ENCODE measurements at regions not wholly inside any gene's neighbourhood (a gene's known extent, or its start where the extent isn't known, plus 50 kb on each side); places are given as distances from the start of the nearest gene placed in this dataset.

DNA sequence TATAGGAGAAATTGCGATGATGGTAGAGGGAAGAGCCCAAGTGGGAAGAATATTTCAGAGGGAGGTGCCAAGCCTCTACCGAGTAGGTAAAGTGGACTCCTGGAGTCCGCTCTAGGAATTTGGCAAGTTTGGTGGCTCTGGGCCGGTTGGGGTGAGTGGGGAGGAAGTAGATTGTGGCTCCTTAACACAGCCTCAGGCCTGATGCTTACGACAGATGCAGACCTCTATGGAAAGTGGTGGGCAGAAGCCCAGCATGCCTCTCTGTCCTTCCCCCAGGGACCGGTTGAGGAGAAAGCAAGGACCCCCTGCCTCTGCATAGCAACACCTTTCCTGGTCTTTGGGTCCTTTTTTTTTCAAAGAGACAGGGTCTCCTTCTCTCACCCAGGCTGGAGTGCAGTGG is 55.9 kb upstream of the SIAH1 start:
- DNase-seq (ENCODE audit: low read depth): no peak

DNA sequence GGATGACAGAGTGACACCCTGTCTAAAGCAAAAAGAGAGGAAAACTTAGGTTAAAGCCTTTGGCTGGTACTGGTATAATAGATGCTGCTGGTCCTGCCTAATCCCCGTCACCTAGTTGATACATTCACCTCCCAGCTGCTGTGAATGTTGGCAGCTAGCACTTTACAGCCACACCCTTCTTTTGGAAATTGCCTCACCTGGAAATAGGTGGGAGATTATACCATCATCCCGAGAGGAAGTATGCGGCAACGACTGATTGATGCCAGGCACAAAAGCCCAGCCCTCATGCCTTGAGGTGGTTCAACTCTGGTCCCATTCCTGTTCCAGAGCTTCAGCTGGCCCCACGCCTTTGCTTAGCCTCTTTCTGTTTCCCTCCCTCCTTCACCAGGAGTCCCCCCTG is 53.2 kb upstream of the SIAH1 start:
- DNase-seq (ENCODE audit: low read depth): no peak

DNA sequence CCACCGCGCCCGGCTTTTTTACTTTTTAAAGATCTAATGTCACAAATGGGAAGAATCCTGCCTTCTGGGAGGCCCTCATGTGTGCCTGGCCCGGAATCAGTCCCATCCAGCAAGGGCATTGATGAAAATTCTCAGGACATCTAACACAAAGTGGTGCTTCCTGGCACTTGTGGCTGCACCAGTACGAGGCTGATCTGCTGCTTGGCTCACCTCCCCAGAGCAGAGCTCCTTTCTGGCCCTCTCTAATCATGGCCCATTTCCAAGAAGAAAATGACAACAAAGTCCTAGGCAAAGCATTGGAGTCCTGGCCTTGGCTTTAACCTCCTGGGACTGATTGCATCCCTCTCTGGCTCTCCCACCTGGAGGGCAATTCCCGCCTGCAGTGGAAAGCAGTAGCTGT is 50.7 kb upstream of the SIAH1 start:
- DNase-seq (ENCODE audit: low read depth): no peak

DNA sequence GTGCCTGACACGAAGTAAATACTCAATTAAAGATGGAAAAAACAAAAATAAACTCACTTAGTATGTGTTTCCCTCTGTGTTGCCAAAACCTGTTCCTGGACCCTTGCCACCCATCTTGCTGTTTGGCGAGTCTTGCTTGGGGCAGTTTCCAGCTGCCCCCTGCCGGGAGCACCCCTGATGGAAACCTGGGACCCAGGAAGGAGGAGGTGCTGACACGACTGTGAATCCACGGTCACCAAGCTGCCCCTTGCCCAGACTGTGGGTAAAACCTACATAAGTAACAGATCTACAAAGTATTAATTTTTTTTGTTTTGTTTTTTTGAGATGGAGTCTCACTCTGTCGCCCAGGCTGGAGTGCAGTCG is 50.1 kb upstream of the SIAH1 start:
- DNase-seq (ENCODE audit: low read depth): no peak
